Stimulated activated effector memory CD8-positive, alpha-beta T cell treated with anti-CD3 and anti-CD28 coated beads, Interleukin-12 subunit alpha, Interleukin-12 subunit beta, amount 100 ng/mL, for 72 hours (primary cell): ENCODE measurements at regions not wholly inside any gene's neighbourhood (a gene's known extent, or its start where the extent isn't known, plus 50 kb on each side); places are given as distances from the start of the nearest gene placed in this dataset.

ENCODE experiments used
- ATAC-seq: fragments of 150-1000 bp; cut with Tn5 transposase; 2 replicates; pipeline ENCODE4 v1.10.0; 2021
- DNase-seq, 2 donors: peaks; one replicate each; pipeline ENCODE4 v3.0.0; 2021 to 2022; ENCODE audit warnings: low spot score in 2 of 2
- H3K27ac Mint-ChIP-seq: one replicate; pipeline ENCODE4 v1.8.0; 2022; ENCODE audit warnings: mild to moderate bottlenecking, mixed read lengths
- H3K36me3 Mint-ChIP-seq: one replicate; pipeline ENCODE4 v1.8.0; 2022; ENCODE audit warnings: mild to moderate bottlenecking, mixed read lengths
- H3K4me1 Mint-ChIP-seq: one replicate; pipeline ENCODE4 v1.8.0; 2022; ENCODE audit warnings: mixed read lengths
- H3K4me3 Mint-ChIP-seq: one replicate; pipeline ENCODE4 v1.8.0; 2022; ENCODE audit warnings: mild to moderate bottlenecking, mixed read lengths
- H3K9me3 Mint-ChIP-seq: one replicate; pipeline ENCODE4 v1.8.0; 2022; ENCODE audit warnings: mixed read lengths

GRCh38 chr16:79865918-79866317 lies 265.4 kb upstream of the MAF start:
- H3K27ac Mint-ChIP-seq, result no peak overlapping the region
- ATAC-seq (no peak), DNase-seq (no peak)
- H3K9me3 Mint-ChIP-seq, result no peaks in the 10 kb centered on the region
- no peaks in the 10 kb centered on the region for H3K36me3 Mint-ChIP-seq
- no peaks in the 10 kb centered on the region for H3K4me1 Mint-ChIP-seq
- H3K4me3 Mint-ChIP-seq, result no peak overlapping the region

GRCh38 chr16:79864781-79865391 lies 264.3 kb upstream of the MAF start:
- ATAC-seq, result no peak
- no peaks in the 10 kb centered on the region for H3K4me1 Mint-ChIP-seq

GRCh38 chr16:79864032-79864780 lies 263.7 kb upstream of the MAF start:
- Mint-ChIP-seq H3K27ac (no peak overlapping the region), H3K4me3 (no peak overlapping the region), H3K4me1 (no peaks in the 10 kb centered on the region), H3K9me3 (no peaks in the 10 kb centered on the region), H3K36me3 (no peaks in the 10 kb centered on the region)
- ATAC-seq, result no peak
- no peak for DNase-seq

More at GRCh38 chr16:79864781-79865391, 264.3 kb upstream of the MAF start:
- DNase-seq, result peak in 1 of 2 donors; percentile 15
- Mint-ChIP-seq H3K9me3 (no peaks in the 10 kb centered on the region), H3K27ac (no peak overlapping the region), H3K36me3 (no peaks in the 10 kb centered on the region), H3K4me3 (no peak overlapping the region)

- Mint-ChIP-seq H3K4me3 (no peak overlapping the region), H3K4me1 (no peaks in the 10 kb centered on the region), H3K27ac (no peak overlapping the region), H3K9me3 (no peaks in the 10 kb centered on the region), H3K36me3 (no peaks in the 10 kb centered on the region)
- ATAC-seq (no peak), DNase-seq (no peak)
These were observed 262.8 kb upstream of the MAF start for GRCh38 chr16:79863128-79864031.

GRCh38 chr16:79862601-79863000 lies 262.1 kb upstream of the MAF start:
- H3K36me3 Mint-ChIP-seq, result no peaks in the 10 kb centered on the region
- H3K9me3 Mint-ChIP-seq, result no peaks in the 10 kb centered on the region
- no peak overlapping the region for H3K27ac Mint-ChIP-seq
- H3K4me3 Mint-ChIP-seq, result no peak overlapping the region
- no peaks in the 10 kb centered on the region for H3K4me1 Mint-ChIP-seq
- no peak for DNase-seq
- ATAC-seq, result no peak

- Mint-ChIP-seq H3K4me1 (no peaks in the 10 kb centered on the region), H3K27ac (no peak overlapping the region), H3K36me3 (no peaks in the 10 kb centered on the region), H3K4me3 (no peak overlapping the region), H3K9me3 (peaks cover 20% of the 10 kb centered on the region)
- ATAC-seq (peak; percentile 57), DNase-seq (no peak)
These were observed 256.0 kb upstream of the MAF start for GRCh38 chr16:79856581-79856980.

GRCh38 chr16:79850348-79850747 lies 249.8 kb upstream of the MAF start:
- H3K27ac Mint-ChIP-seq, result no peak overlapping the region
- DNase-seq (no peak), ATAC-seq (no peak)
- H3K9me3 Mint-ChIP-seq, result peaks cover 14% of the 10 kb centered on the region
- peaks cover under 1% of the 10 kb centered on the region for H3K4me1 Mint-ChIP-seq
- no peaks in the 10 kb centered on the region for H3K36me3 Mint-ChIP-seq
- H3K4me3 Mint-ChIP-seq, result no peak overlapping the region

- H3K9me3 Mint-ChIP-seq, result peaks cover 6% of the 10 kb centered on the region
- H3K4me1 Mint-ChIP-seq, result peaks cover 11% of the 10 kb centered on the region
- no peak overlapping the region for H3K4me3 Mint-ChIP-seq
- no peaks in the 10 kb centered on the region for H3K36me3 Mint-ChIP-seq
- H3K27ac Mint-ChIP-seq, result no peak overlapping the region
- DNase-seq, result no peak
- peak; percentile 31 for ATAC-seq
These were observed 248.6 kb upstream of the MAF start for GRCh38 chr16:79849119-79849518.

GRCh38 chr16:79848719-79849118 lies 248.2 kb upstream of the MAF start:
- DNase-seq, result no peak
- Mint-ChIP-seq H3K9me3 (peaks cover 6% of the 10 kb centered on the region), H3K4me1 (peaks cover 15% of the 10 kb centered on the region), H3K36me3 (no peaks in the 10 kb centered on the region), H3K27ac (no peak overlapping the region), H3K4me3 (no peak overlapping the region)
- ATAC-seq, result peak; percentile 22

GRCh38 chr16:79847569-79847968 lies 247.0 kb upstream of the MAF start:
- Mint-ChIP-seq H3K27ac (no peak overlapping the region), H3K4me3 (no peak overlapping the region), H3K4me1 (peaks cover 20% of the 10 kb centered on the region), H3K9me3 (no peaks in the 10 kb centered on the region), H3K36me3 (no peaks in the 10 kb centered on the region)
- DNase-seq (no peak), ATAC-seq (no peak)

- Mint-ChIP-seq H3K4me3 (no peak overlapping the region), H3K27ac (no peak overlapping the region), H3K9me3 (no peaks in the 10 kb centered on the region), H3K36me3 (no peaks in the 10 kb centered on the region), H3K4me1 (peaks cover 20% of the 10 kb centered on the region)
- DNase-seq (no peak), ATAC-seq (no peak)
These were observed 246.6 kb upstream of the MAF start for GRCh38 chr16:79847101-79847500.

GRCh38 chr16:79845734-79846135 lies 245.2 kb upstream of the MAF start:
- Mint-ChIP-seq H3K9me3 (no peaks in the 10 kb centered on the region), H3K27ac (no peak overlapping the region), H3K4me1 (peaks cover 20% of the 10 kb centered on the region), H3K36me3 (no peaks in the 10 kb centered on the region), H3K4me3 (no peak overlapping the region)
- no peak for DNase-seq
- ATAC-seq, result peak; percentile 48

- Mint-ChIP-seq H3K4me3 (no peak overlapping the region), H3K4me1 (peaks cover 20% of the 10 kb centered on the region), H3K9me3 (no peaks in the 10 kb centered on the region), H3K27ac (no peak overlapping the region), H3K36me3 (no peaks in the 10 kb centered on the region)
- DNase-seq, result no peak
- peak; percentile 23 for ATAC-seq
These were observed 244.6 kb upstream of the MAF start for GRCh38 chr16:79845033-79845733.

GRCh38 chr16:79844603-79845002 lies 244.1 kb upstream of the MAF start:
- DNase-seq (no peak), ATAC-seq (no peak)
- no peaks in the 10 kb centered on the region for H3K36me3 Mint-ChIP-seq
- no peaks in the 10 kb centered on the region for H3K9me3 Mint-ChIP-seq
- H3K27ac Mint-ChIP-seq, result no peak overlapping the region
- H3K4me1 Mint-ChIP-seq, result peaks cover 20% of the 10 kb centered on the region
- no peak overlapping the region for H3K4me3 Mint-ChIP-seq

GRCh38 chr16:79843631-79844043 lies 243.1 kb upstream of the MAF start:
- ATAC-seq (peak; percentile 86), DNase-seq (no peak)
- H3K27ac Mint-ChIP-seq, result no peak overlapping the region
- no peaks in the 10 kb centered on the region for H3K36me3 Mint-ChIP-seq
- H3K4me1 Mint-ChIP-seq, result peaks cover 20% of the 10 kb centered on the region
- H3K4me3 Mint-ChIP-seq, result no peak overlapping the region
- H3K9me3 Mint-ChIP-seq, result no peaks in the 10 kb centered on the region
